Smooth muscle cell (in vitro differentiated cells): ENCODE measurements at regions not wholly inside any gene's neighbourhood (a gene's known extent, or its start where the extent isn't known, plus 50 kb on each side); places are given as distances from the start of the nearest gene placed in this dataset.

Experiments used
- DNase-seq: peaks from one replicate; lab custom pipeline; 2025; ENCODE audit not compliant: unreplicated experiment; lab: John Stamatoyannopoulos, UW
- H2AFZ ChIP-seq: fragments of 200-600 bp; sonication (generic); 2 replicates; pipeline ENCODE4 v1.6.0; 2016; ENCODE audit warnings: antibody characterized with exemption, low read depth, mild to moderate bottlenecking
- H3F3A ChIP-seq: fragments of 200-600 bp; sonication (generic); 2 replicates; pipeline ENCODE4 v1.6.0; 2017; ENCODE audit warnings: antibody characterized with exemption, low read depth
- H3K27ac ChIP-seq: fragments of 200-600 bp; sonication (generic); 2 replicates; pipeline ENCODE4 v1.5.1; 2016; ENCODE audit warnings: low read depth, mild to moderate bottlenecking
- H3K27me3 ChIP-seq: fragments of 200-600 bp; sonication (generic); 2 replicates; pipeline ENCODE4 v1.6.1; 2016; ENCODE audit warnings: low read depth, mild to moderate bottlenecking
- H3K36me3 ChIP-seq: fragments of 200-600 bp; sonication (generic); 2 replicates; pipeline ENCODE4 v1.5.1; 2016; ENCODE audit warnings: low read depth
- H3K4me1 ChIP-seq: fragments of 200-600 bp; sonication (generic); 2 replicates; pipeline ENCODE4 v1.5.1; 2016; ENCODE audit warnings: low read depth
- H3K4me2 ChIP-seq: fragments of 200-600 bp; sonication (generic); 2 replicates; pipeline ENCODE4 v1.6.0; 2016; ENCODE audit warnings: mild to moderate bottlenecking
- H3K4me3 ChIP-seq: fragments of 200-600 bp; sonication (generic); 2 replicates; pipeline ENCODE4 v1.5.1; 2016; ENCODE audit warnings: mild to moderate bottlenecking
- H3K79me2 ChIP-seq: fragments of 200-600 bp; sonication (generic); 2 replicates; pipeline ENCODE4 v1.6.0; 2016; ENCODE audit warnings: low read depth, mild to moderate bottlenecking
- H3K9ac ChIP-seq: fragments of 200-600 bp; sonication (generic); 2 replicates; pipeline ENCODE4 v1.6.0; 2016; ENCODE audit warnings: low read depth
- H3K9me3 ChIP-seq: fragments of 200-600 bp; sonication (generic); replicated peaks from 2 replicates; pipeline ENCODE4 v1.5.1; 2016; ENCODE audit warnings: low read depth
- H4K20me1 ChIP-seq: fragments of 200-600 bp; sonication (generic); 2 replicates; pipeline ENCODE4 v1.6.0; 2016; ENCODE audit warnings: low read depth
- CTCF ChIP-seq: fragments of 200-600 bp; sonication (generic); IDR thresholded peaks from 2 replicates; pipeline ENCODE4 v1.5.1; 2017; ENCODE audit warnings: borderline replicate concordance, mild to moderate bottlenecking, antibody characterized with exemption; ENCODE audit not compliant: insufficient read depth, poor library complexity, severe bottlenecking
- WGBS: methylation state at CpG from one replicate; pipeline ENCODE4 v1.1.7; 2016; ENCODE audit warnings: low lambda C conversion rate; 5-methylcytosine and 5-hydroxymethylcytosine counted together

GRCh38 chr16:49972961-49973360 is 52.1 kb upstream of the CNEP1R1 start:
- no peaks in the 10 kb centered on the region for H3K36me3 ChIP-seq
- no peak overlapping the region for H3K27ac ChIP-seq
- no peak overlapping the region for H2AFZ ChIP-seq
- no peaks in the 10 kb centered on the region for H3K27me3 ChIP-seq
- WGBS: 70% methylated on average over 9 of the region's 9 CpGs
- H3K4me1 ChIP-seq: no peaks in the 10 kb centered on the region
- TF ChIP-seq CTCF: no peak
- no peak for DNase-seq
- H3K9me3 ChIP-seq: no peaks in the 10 kb centered on the region
- H3F3A ChIP-seq: no peaks in the 10 kb centered on the region
- no peak overlapping the region for H3K4me3 ChIP-seq
- H3K79me2 ChIP-seq: no peaks in the 10 kb centered on the region
- H4K20me1 ChIP-seq: no peaks in the 10 kb centered on the region
- no peak overlapping the region for H3K4me2 ChIP-seq
- H3K9ac ChIP-seq: no peak overlapping the region
